Spleen (tissue), 11 donors: ENCODE measurements at regions not wholly inside any gene's neighbourhood (a gene's known extent, or its start where the extent isn't known, plus 50 kb on each side); places are given as distances from the start of the nearest gene placed in this dataset.

ENCODE experiments used
- DNase-seq: peaks from one replicate; pipeline ENCODE4 v3.0.0-alpha.2; 2020
- H3K27ac ChIP-seq, 8 donors: fragments of 200-600 bp; sonication (generic) in 7 of 8; 1 replicate in 4 of 8; 2 replicates in 4 of 8; pipeline versions ENCODE4 v1.5.0 to v1.8.0; 2016 to 2021; ENCODE audit warnings: inconsistent platforms in 4 of 8, mild to moderate bottlenecking in 4 of 8, moderate library complexity in 1 of 8
- H3K27me3 ChIP-seq, 7 donors: fragments of 200-600 bp; sonication (generic) in 6 of 7; replicated peaks in 1 of 7; 1 replicate in 4 of 7; 2 replicates in 3 of 7; pipeline versions ENCODE4 v1.5.0 to v1.8.0; 2016 to 2021; ENCODE audit warnings: inconsistent platforms in 3 of 7, mild to moderate bottlenecking in 1 of 7
- H3K36me3 ChIP-seq, 6 donors: fragments of 200-600 bp; sonication (generic) in 5 of 6; 1 replicate in 4 of 6; 2 replicates in 2 of 6; pipeline versions ENCODE4 v1.5.0 to v1.8.0; 2016 to 2021; ENCODE audit warnings: inconsistent platforms in 2 of 6
- H3K4me1 ChIP-seq, 6 donors: fragments of 200-600 bp; sonication (generic) in 5 of 6; 1 replicate in 3 of 6; 2 replicates in 3 of 6; pipeline versions ENCODE4 v1.5.0 to v1.8.0; 2016 to 2021; ENCODE audit warnings: inconsistent platforms in 3 of 6
- H3K4me3 ChIP-seq, 8 donors: fragments of 200-600 bp; sonication (generic) in 7 of 8; 1 replicate in 4 of 8; 2 replicates in 4 of 8; pipeline versions ENCODE4 v1.5.0 to v1.8.0; 2016 to 2021; ENCODE audit warnings: inconsistent platforms in 4 of 8, mild to moderate bottlenecking in 4 of 8, moderate library complexity in 2 of 8
- H3K9me3 ChIP-seq, 8 donors: fragments of 200-600 bp; sonication (generic) in 7 of 8; 1 replicate in 4 of 8; 2 replicates in 4 of 8; pipeline versions ENCODE4 v1.5.0 to v1.8.0; 2016 to 2021; ENCODE audit warnings: inconsistent platforms in 4 of 8
- CTCF ChIP-seq, 11 experiments: fragments of 200-600 bp in 7 of 11; fragments of 450-650 bp in 4 of 11; sonication (generic) in 4 of 11; IDR thresholded peaks in 8 of 11; conservative IDR thresholded peaks in 3 of 11; 1 replicate in 7 of 11; 2 replicates in 4 of 11; pipeline versions ENCODE4 v1.4.0 to v1.8.0; 2016 to 2021; ENCODE audit warnings: antibody characterized with exemption in 11 of 11, inconsistent platforms in 4 of 11, mild to moderate bottlenecking in 1 of 11
- POLR2A ChIP-seq, 3 donors: fragments of 450-650 bp; IDR thresholded peaks; one replicate each; pipeline ENCODE4 v1.5.1; 2017; ENCODE audit warnings: antibody characterized with exemption in 3 of 3, mild to moderate bottlenecking in 1 of 3
- POLR2AphosphoS5 ChIP-seq, 3 donors: sonication (generic); formaldehyde crosslinking; IDR thresholded peaks; one replicate each; pipeline ENCODE4 v1.5.1; 2017; ENCODE audit warnings: antibody characterized with exemption in 3 of 3
- WGBS, 5 donors: extraction: QIAGEN DNeasy Blood & Tissue Kit in 3 of 5; methylation state at CpG; one replicate each; pipeline versions ENCODE4 v1.1.5 to v1.1.7; 2013 to 2018; 5-methylcytosine and 5-hydroxymethylcytosine counted together
- intact Hi-C: fragments of 100-400 bp; cut with DNase I; formaldehyde crosslinking; loops from one replicate; pipeline ENCODE4 v1.15.0; 2023; ENCODE audit warnings: low total_unique reads
- donor health status: healthy with polysubstance abuse.
- donor health status: DM: no; HTN: no; CAD: no; lungs with moderate emphysema.
- donor health status: DM: no; HTN: no; CAD: no.
- donor health status: Bipolar disorder and iron deficiency.
- donor health status: healthy.
- donor health status: DM: no; HTN: no; CAD: no.
- donor health status: DM: yes; HTN: yes; CAD: no.

GRCh38 chr15:31250033-31250432, 76.6 kb upstream of the KLF13 start:
- no peaks in the 10 kb centered on the region for H3K27me3 ChIP-seq
- peaks cover 0 to 13% (median 8%) of the 10 kb centered on the region in 6 donors for H3K4me1 ChIP-seq
- DNase-seq = peak; percentile 45
- 93 to 100% (median 95%) methylated on average over 3 to 9 of the region's 9 CpGs for WGBS, 5 donors
- no peak overlapping the region for H3K4me3 ChIP-seq
- intact Hi-C loops = no loop called here
- no peaks in the 10 kb centered on the region for H3K9me3 ChIP-seq
- H3K36me3 ChIP-seq = no peaks in the 10 kb centered on the region
- TF ChIP-seq POLR2A (IDR thresholded peaks at IDR 0.05) = no peak
- TF ChIP-seq CTCF (IDR thresholded peaks at IDR 0.05 in 8 of 11, conservative IDR thresholded peaks at IDR 0.05 in 3 of 11) = no peak
- no peak for TF ChIP-seq POLR2AphosphoS5 (IDR thresholded peaks at IDR 0.05)
- H3K27ac ChIP-seq = no peak overlapping the region

- WGBS, 5 donors = 82 to 95% (median 93%) methylated on average over 7 of the region's 7 CpGs
- Histone ChIP-seq H3K36me3 (no peaks in the 10 kb centered on the region), H3K27ac (no peak overlapping the region), H3K27me3 (no peaks in the 10 kb centered on the region), H3K4me3 (no peak overlapping the region), H3K9me3 (no peaks in the 10 kb centered on the region), H3K4me1 (peaks cover 0 to 25% (median 20%) of the 10 kb centered on the region in 6 donors)
- intact Hi-C loops = no loop called here
- peak; percentile 62 for DNase-seq
- TF ChIP-seq CTCF (IDR thresholded peaks at IDR 0.05 in 8 of 11, conservative IDR thresholded peaks at IDR 0.05 in 3 of 11) = no peak
- TF ChIP-seq POLR2A (IDR thresholded peaks at IDR 0.05) = no peak
- TF ChIP-seq POLR2AphosphoS5 (IDR thresholded peaks at IDR 0.05) = no peak
These were observed 75.5 kb upstream of the KLF13 start for GRCh38 chr15:31251165-31251564.

GRCh38 chr15:31252171-31252785, 74.4 kb upstream of the KLF13 start:
- no peak for DNase-seq
- Histone ChIP-seq H3K27ac (no peak overlapping the region), H3K4me1 (peaks cover 0 to 36% (median 27%) of the 10 kb centered on the region in 6 donors), H3K27me3 (no peaks in the 10 kb centered on the region), H3K4me3 (no peak overlapping the region), H3K9me3 (no peaks in the 10 kb centered on the region), H3K36me3 (no peaks in the 10 kb centered on the region)
- no peak for TF ChIP-seq POLR2AphosphoS5 (IDR thresholded peaks at IDR 0.05)
- TF ChIP-seq POLR2A (IDR thresholded peaks at IDR 0.05) = no peak
- no peak for TF ChIP-seq CTCF (IDR thresholded peaks at IDR 0.05 in 8 of 11, conservative IDR thresholded peaks at IDR 0.05 in 3 of 11)
- intact Hi-C loops = no loop called here
- 79 to 92% (median 89%) methylated on average over 8 of the region's 8 CpGs for WGBS, 5 donors

GRCh38 chr15:31254431-31255175, 72.0 kb upstream of the KLF13 start:
- peak overlapping the region in 4 of 8 donors; percentile 8 to 55 (median 20) for H3K27ac ChIP-seq
- no peaks in the 10 kb centered on the region for H3K9me3 ChIP-seq
- no peaks in the 10 kb centered on the region for H3K27me3 ChIP-seq
- no peaks in the 10 kb centered on the region for H3K36me3 ChIP-seq
- no peak overlapping the region for H3K4me3 ChIP-seq
- TF ChIP-seq POLR2AphosphoS5 (IDR thresholded peaks at IDR 0.05) = no peak
- no peak for TF ChIP-seq CTCF (IDR thresholded peaks at IDR 0.05 in 8 of 11, conservative IDR thresholded peaks at IDR 0.05 in 3 of 11)
- TF ChIP-seq POLR2A (IDR thresholded peaks at IDR 0.05) = no peak
- peaks cover 0 to 50% (median 27%) of the 10 kb centered on the region in 6 donors for H3K4me1 ChIP-seq
- 61 to 81% (median 76%) methylated on average over 7 of the region's 7 CpGs for WGBS, 5 donors
- intact Hi-C loops = no loop called here
- peak; percentile 65 for DNase-seq
